Endothelial cell of umbilical vein (primary cell): ENCODE measurements at regions not wholly inside any gene's neighbourhood (a gene's known extent, or its start where the extent isn't known, plus 50 kb on each side); places are given as distances from the start of the nearest gene placed in this dataset.

Experiments
- BruUV-seq: library from RNA; stranded (reverse); fragments of 400-500 nt; replicated peaks from 2 replicates; lab custom pipeline; 2021; lab: Mats Ljungman, UMichigan
- CTCF ChIA-PET: fragments of 300-600, 350-600 bp; sonication (Branson Sonifier 250); formaldehyde crosslinking; loops from one replicate; lab custom pipeline; 2021; ENCODE audit warnings: antibody characterized with exemption, inconsistent platforms; lab: Charles Lee
- POLR2A ChIA-PET: fragments of 300-600, 350-600 bp; sonication (Branson Sonifier 250); formaldehyde crosslinking; loops from one replicate; lab custom pipeline; 2021; ENCODE audit warnings: antibody characterized with exemption, inconsistent platforms; lab: Charles Lee
- DNase-seq: peaks from one replicate; pipeline ENCODE4 v3.0.0-alpha.2; 2011; ENCODE audit warnings: low read depth, low spot score
- FAIRE-seq: peaks from 2 replicates; lab custom pipeline; 2011; peaks lifted over from hg19 to GRCh38; lab: Jason Lieb, UNC
- H2AFZ ChIP-seq: 2 replicates; pipeline ENCODE4 v1.6.0; 2012; ENCODE audit warnings: low read depth, low read length, control low read depth, inconsistent platforms
- H3K27ac ChIP-seq: 2 replicates; pipeline ENCODE4 v1.5.1; 2011; ENCODE audit warnings: low read depth, mild to moderate bottlenecking, control low read depth, low read length, moderate library complexity; ENCODE audit not compliant: insufficient read depth
- H3K27me3 ChIP-seq, 2 experiments: 2 replicates each; pipeline versions ENCODE4 v1.6.0 to v1.6.1; 2011; ENCODE audit warnings: low read length in 2 of 2, mixed read lengths in 1 of 2; ENCODE audit not compliant: control insufficient read depth in 2 of 2, insufficient read depth in 2 of 2
- H3K36me3 ChIP-seq, 2 experiments: 2 replicates in 1 of 2; 3 replicates in 1 of 2; pipeline ENCODE4 v1.5.1; 2011; ENCODE audit warnings: low read length in 2 of 2, mild to moderate bottlenecking in 1 of 2, moderate library complexity in 1 of 2; ENCODE audit not compliant: control insufficient read depth in 2 of 2, insufficient read depth in 2 of 2; ENCODE audit errors: extremely low read depth in 1 of 2
- H3K4me1 ChIP-seq: 3 replicates; pipeline ENCODE4 v1.5.1; 2011; ENCODE audit warnings: mild to moderate bottlenecking, low read length; ENCODE audit not compliant: control insufficient read depth, insufficient read depth; ENCODE audit errors: extremely low read depth
- H3K4me2 ChIP-seq: 2 replicates; pipeline ENCODE4 v1.6.1; 2011; ENCODE audit warnings: low read length, control low read depth, mixed read lengths; ENCODE audit not compliant: insufficient read depth
- H3K4me3 ChIP-seq, 3 experiments: fragments of 200-600 bp in 1 of 3; sonication (generic), shearing (Covaris generic) in 1 of 3; replicated peaks in 1 of 3; 2 replicates each; pipeline ENCODE4 v1.5.1; 2011 to 2016; ENCODE audit warnings: control low read depth in 3 of 3, low read length in 3 of 3, mild to moderate bottlenecking in 2 of 3, inconsistent platforms in 1 of 3, low read depth in 1 of 3, moderate library complexity in 1 of 3; ENCODE audit not compliant: insufficient read depth in 1 of 3
- H3K79me2 ChIP-seq: 2 replicates; pipeline ENCODE4 v1.6.0; 2012; ENCODE audit warnings: low read length, inconsistent platforms; ENCODE audit not compliant: control insufficient read depth, insufficient read depth
- H3K9ac ChIP-seq: replicated peaks from 2 replicates; pipeline ENCODE3; 2011; ENCODE audit warnings: low read length, control low read depth; ENCODE audit not compliant: insufficient read depth; ENCODE audit errors: extremely low read depth
- H3K9me1 ChIP-seq: replicated peaks from 3 replicates; pipeline ENCODE4 v1.6.0; 2011; ENCODE audit warnings: mild to moderate bottlenecking, low read length; ENCODE audit not compliant: control insufficient read depth, insufficient read depth; ENCODE audit errors: extremely low read depth
- H3K9me3 ChIP-seq: replicated peaks from 2 replicates; pipeline ENCODE4 v1.5.1; 2012; ENCODE audit warnings: low read length, inconsistent platforms; ENCODE audit not compliant: control insufficient read depth, insufficient read depth
- H4K20me1 ChIP-seq: replicated peaks from 2 replicates; pipeline ENCODE3; 2011; ENCODE audit warnings: mild to moderate bottlenecking, low read length; ENCODE audit not compliant: control insufficient read depth, insufficient read depth; ENCODE audit errors: extremely low read depth
- CTCF ChIP-seq, 2 donors: IDR thresholded peaks; 1 replicate in 1 of 2; 2 replicates in 1 of 2; pipeline ENCODE4 v1.5.1; 2011; ENCODE audit warnings: low read length in 2 of 2, mild to moderate bottlenecking in 2 of 2, moderate library complexity in 2 of 2, control low read depth in 1 of 2, inconsistent platforms in 1 of 2, low read depth in 1 of 2; ENCODE audit not compliant: insufficient read depth in 1 of 2; ENCODE audit errors: extremely low read depth in 1 of 2
- EZH2 ChIP-seq: IDR thresholded peaks from 2 replicates; pipeline ENCODE4 v1.6.1; 2012; ENCODE audit warnings: borderline replicate concordance, low read depth, mild to moderate bottlenecking, moderate library complexity, low read length, inconsistent platforms; ENCODE audit not compliant: severe bottlenecking
- FOS ChIP-seq: IDR thresholded peaks from 2 replicates; pipeline ENCODE4 v1.6.1; 2011; ENCODE audit warnings: mild to moderate bottlenecking, low read length, moderate library complexity, borderline replicate concordance; ENCODE audit not compliant: insufficient read depth
- GATA2 ChIP-seq: IDR thresholded peaks from 2 replicates; pipeline ENCODE4 v1.7.0; 2011; ENCODE audit warnings: low read depth, mild to moderate bottlenecking, moderate library complexity, mixed read lengths, low read length; ENCODE audit not compliant: insufficient read length, insufficient read depth
- JUN ChIP-seq: IDR thresholded peaks from 2 replicates; pipeline ENCODE4 v1.6.1; 2011; ENCODE audit warnings: borderline replicate concordance, low read depth; ENCODE audit not compliant: insufficient read length, insufficient read depth
- MAX ChIP-seq: IDR thresholded peaks from 2 replicates; pipeline ENCODE4 v1.6.1; 2011; ENCODE audit not compliant: insufficient read depth, insufficient read length
- MYC ChIP-seq: IDR thresholded peaks from one replicate; pipeline ENCODE4 v1.6.1; 2011; ENCODE audit warnings: mild to moderate bottlenecking, low read depth, low read length
- POLR2A ChIP-seq: IDR thresholded peaks from 2 replicates; pipeline ENCODE4 v1.6.1; 2012; ENCODE audit warnings: low read depth, mild to moderate bottlenecking, control low read depth, low read length
- POLR2AphosphoS5 ChIP-seq: IDR thresholded peaks from 2 replicates; pipeline ENCODE4 v1.6.1; 2012; ENCODE audit warnings: low read depth, mild to moderate bottlenecking, control low read depth, low read length, moderate library complexity; ENCODE audit not compliant: insufficient read depth
- dilution Hi-C: fragments of 300-500 bp; cut with MboI; formaldehyde crosslinking; loops from one replicate; pipeline ENCODE4 v1.15.0; 2019; ENCODE audit warnings: low sequenced_read_pairs; ENCODE audit not compliant: extremely low pct_ligation_motif_present
- intact Hi-C: fragments of 100-400 bp; cut with micrococcal nuclease; formaldehyde crosslinking; loops from one replicate; pipeline ENCODE4 v1.10.0; 2022

GRCh38 chr2:7924023-7924762, 757.7 kb upstream of the ID2 start:
- TF ChIP-seq FOS = no peak
- no peak for TF ChIP-seq JUN
- no peak for TF ChIP-seq GATA2
- no peak for TF ChIP-seq POLR2A
- Histone ChIP-seq H2AFZ (no peak overlapping the region), H3K27ac (no peak overlapping the region), H4K20me1 (no peaks in the 10 kb centered on the region), H3K27me3 (no peaks in the 10 kb centered on the region), H3K9ac (no peak overlapping the region), H3K79me2 (no peaks in the 10 kb centered on the region), H3K4me3 (no peak overlapping the region), H3K9me3 (peaks cover 4% of the 10 kb centered on the region), H3K4me1 (no peaks in the 10 kb centered on the region), H3K36me3 (no peaks in the 10 kb centered on the region), H3K9me1 (no peaks in the 10 kb centered on the region), H3K4me2 (no peak overlapping the region)
- dilution Hi-C loops (no loop called here), intact Hi-C loops (no loop called here)
- BruUV-seq = no TSS peak
- CTCF ChIA-PET = no interaction called here
- DNase-seq = no peak
- POLR2A ChIA-PET = no interaction called here
- no peak for FAIRE-seq

- no peak overlapping the region for H3K9ac ChIP-seq
- no peaks in the 10 kb centered on the region for H3K36me3 ChIP-seq
- no peak overlapping the region for H3K4me3 ChIP-seq
- BruUV-seq = no TSS peak
- H4K20me1 ChIP-seq = no peaks in the 10 kb centered on the region
- no peaks in the 10 kb centered on the region for H3K27me3 ChIP-seq
- peaks cover 3% of the 10 kb centered on the region for H3K9me3 ChIP-seq
- H3K27ac ChIP-seq = no peak overlapping the region
- FAIRE-seq (no peak), DNase-seq (no peak)
- no peak for TF ChIP-seq FOS
- no peak for TF ChIP-seq MYC
- no peak for TF ChIP-seq POLR2AphosphoS5
- no peak for TF ChIP-seq GATA2
- no peak for TF ChIP-seq POLR2A
- no peak for TF ChIP-seq MAX
- TF ChIP-seq EZH2 = no peak
- TF ChIP-seq JUN = no peak
- TF ChIP-seq CTCF (IDR thresholded peaks at IDR 0.05; ENCODE audit: extremely low read depth in 1 of 2, insufficient read depth in 1 of 2, low read depth in 1 of 2, low read length in 2 of 2) = no peak
- H3K4me1 ChIP-seq = no peaks in the 10 kb centered on the region
- ChIA-PET CTCF (no interaction called here), POLR2A (no interaction called here)
- intact Hi-C loops = no loop called here
- H3K79me2 ChIP-seq = no peaks in the 10 kb centered on the region
- H3K4me2 ChIP-seq = no peak overlapping the region
- dilution Hi-C loops = no loop called here
- H3K9me1 ChIP-seq = no peaks in the 10 kb centered on the region
- H2AFZ ChIP-seq = no peak overlapping the region
These were observed 756.4 kb upstream of the ID2 start for GRCh38 chr2:7925506-7925905.
